Gastrocnemius medialis (tissue), 4 donors: ENCODE measurements at regions not wholly inside any gene's neighbourhood (a gene's known extent, or its start where the extent isn't known, plus 50 kb on each side); places are given as distances from the start of the nearest gene placed in this dataset.

Experiments
- CTCF ChIP-seq, 5 experiments: fragments of 450-650 bp in 3 of 5; fragments of 200-600 bp in 2 of 5; sonication (generic) in 2 of 5; IDR thresholded peaks in 4 of 5; conservative IDR thresholded peaks in 1 of 5; 1 replicate in 4 of 5; 2 replicates in 1 of 5; pipeline ENCODE4 v1.5.1; 2016 to 2019; ENCODE audit warnings: antibody characterized with exemption in 5 of 5, mild to moderate bottlenecking in 3 of 5, moderate library complexity in 3 of 5
- POLR2A ChIP-seq, 2 donors: fragments of 450-650 bp; IDR thresholded peaks; one replicate each; pipeline ENCODE4 v1.6.1; 2017; ENCODE audit warnings: antibody characterized with exemption in 2 of 2, mild to moderate bottlenecking in 2 of 2, moderate library complexity in 2 of 2

- peak in 1 of 5 experiments; percentile 18 for TF ChIP-seq CTCF (IDR thresholded peaks at IDR 0.05 in 4 of 5, conservative IDR thresholded peaks at IDR 0.05 in 1 of 5)
- no peak for TF ChIP-seq POLR2A (IDR thresholded peaks at IDR 0.05)
Observed at GRCh38 chr12:110995016-110995415, 74.6 kb upstream of the MYL2 start.
